22Rv1 (cell line): ENCODE measurements at regions not wholly inside any gene's neighbourhood (a gene's known extent, or its start where the extent isn't known, plus 50 kb on each side); places are given as distances from the start of the nearest gene placed in this dataset.

Source experiments
- ZFX ChIP-seq: fragments of 450-650 bp; IDR thresholded peaks from 2 replicates; pipeline ENCODE4 v1.6.1; 2017; ENCODE audit warnings: antibody characterized with exemption, borderline replicate concordance
- TF ChIP-seq, protein P1 (sequence below): fragments of 450-650 bp; IDR thresholded peaks from 2 replicates; pipeline ENCODE4 v1.5.1; 2017; ENCODE audit warnings: mild to moderate bottlenecking

DNA sequence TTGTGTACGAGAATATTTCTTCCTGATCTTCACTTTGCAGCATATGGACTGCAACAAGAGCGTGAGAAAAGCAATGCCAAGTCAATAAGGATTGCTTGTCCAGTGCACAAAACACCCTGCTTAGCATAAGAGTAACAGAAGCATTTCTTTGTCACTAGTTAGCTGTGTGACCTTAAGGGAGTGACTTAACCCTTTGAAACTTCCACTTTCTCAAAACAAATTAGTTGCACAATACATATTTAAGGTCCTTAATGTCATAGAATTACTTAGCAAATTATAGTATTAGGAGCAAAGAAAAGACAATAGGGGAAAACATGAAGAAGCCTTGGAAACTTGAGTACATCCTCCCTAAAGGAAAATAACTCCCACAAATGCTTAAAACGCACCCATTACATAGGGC lies 230.1 kb downstream of the RNF152 start:
- TF ChIP-seq, protein P1, sequence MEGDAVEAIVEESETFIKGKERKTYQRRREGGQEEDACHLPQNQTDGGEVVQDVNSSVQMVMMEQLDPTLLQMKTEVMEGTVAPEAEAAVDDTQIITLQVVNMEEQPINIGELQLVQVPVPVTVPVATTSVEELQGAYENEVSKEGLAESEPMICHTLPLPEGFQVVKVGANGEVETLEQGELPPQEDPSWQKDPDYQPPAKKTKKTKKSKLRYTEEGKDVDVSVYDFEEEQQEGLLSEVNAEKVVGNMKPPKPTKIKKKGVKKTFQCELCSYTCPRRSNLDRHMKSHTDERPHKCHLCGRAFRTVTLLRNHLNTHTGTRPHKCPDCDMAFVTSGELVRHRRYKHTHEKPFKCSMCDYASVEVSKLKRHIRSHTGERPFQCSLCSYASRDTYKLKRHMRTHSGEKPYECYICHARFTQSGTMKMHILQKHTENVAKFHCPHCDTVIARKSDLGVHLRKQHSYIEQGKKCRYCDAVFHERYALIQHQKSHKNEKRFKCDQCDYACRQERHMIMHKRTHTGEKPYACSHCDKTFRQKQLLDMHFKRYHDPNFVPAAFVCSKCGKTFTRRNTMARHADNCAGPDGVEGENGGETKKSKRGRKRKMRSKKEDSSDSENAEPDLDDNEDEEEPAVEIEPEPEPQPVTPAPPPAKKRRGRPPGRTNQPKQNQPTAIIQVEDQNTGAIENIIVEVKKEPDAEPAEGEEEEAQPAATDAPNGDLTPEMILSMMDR: no peak
- TF ChIP-seq ZFX: no peak
